ENCODE measurements at regions not wholly inside any gene's neighbourhood (a gene's known extent, or its start where the extent isn't known, plus 50 kb on each side); places are given as distances from the start of the nearest gene placed in this dataset.
"Not testable (repeated sequence)": the region's sequence is repeated elsewhere in the genome, so short reads cannot be mapped to it uniquely, and the experiment has no call there.

- DNase-seq = no peak
Observed at GRCh38 chr14:25699981-25700380, 650.0 kb upstream of the STXBP6 start.

- no peak for DNase-seq
Observed at GRCh38 chr14:25698111-25698510, 648.2 kb upstream of the STXBP6 start.

- DNase-seq = no peak
Observed at GRCh38 chr14:25696176-25696575, 646.2 kb upstream of the STXBP6 start.

- DNase-seq = no peak
Observed at GRCh38 chr14:25685004-25685403, 635.1 kb upstream of the STXBP6 start.

GRCh38 chr14:25680934-25681333, 631.0 kb upstream of the STXBP6 start:
- DNase-seq = no peak

- DNase-seq = not testable (repeated sequence)
Observed at GRCh38 chr14:25680511-25680910, 630.6 kb upstream of the STXBP6 start.

- DNase-seq = no peak
Observed at GRCh38 chr14:25677111-25677510, 627.2 kb upstream of the STXBP6 start.

GRCh38 chr14:25667387-25667786, 617.4 kb upstream of the STXBP6 start:
- DNase-seq = no peak

- DNase-seq = no peak
Observed at GRCh38 chr14:25666877-25667276, 616.9 kb upstream of the STXBP6 start.

- no peak for DNase-seq
Observed at GRCh38 chr14:25658988-25659387, 609.0 kb upstream of the STXBP6 start.

GRCh38 chr14:25630447-25630846, 580.5 kb upstream of the STXBP6 start:
- no peak for DNase-seq

- no peak for DNase-seq
Observed at GRCh38 chr14:25628978-25629377, 579.0 kb upstream of the STXBP6 start.

GRCh38 chr14:25628390-25628789, 578.4 kb upstream of the STXBP6 start:
- no peak for DNase-seq

GRCh38 chr14:25626986-25627385, 577.0 kb upstream of the STXBP6 start:
- DNase-seq = no peak

GRCh38 chr14:25622763-25623162, 572.8 kb upstream of the STXBP6 start:
- DNase-seq = no peak

GRCh38 chr14:25620515-25620914, 570.6 kb upstream of the STXBP6 start:
- DNase-seq = no peak

- no peak for DNase-seq
Observed at GRCh38 chr14:25615174-25615573, 565.2 kb upstream of the STXBP6 start.

GRCh38 chr14:25607192-25607591, 557.2 kb upstream of the STXBP6 start:
- DNase-seq = no peak

- no peak for DNase-seq
Observed at GRCh38 chr14:25602106-25602505, 552.2 kb upstream of the STXBP6 start.

GRCh38 chr14:25588751-25589150, 538.8 kb upstream of the STXBP6 start:
- no peak for DNase-seq

GRCh38 chr14:25574628-25575325, 524.8 kb upstream of the STXBP6 start:
- DNase-seq = no peak

- DNase-seq = no peak
Observed at GRCh38 chr14:25570483-25570882, 520.5 kb upstream of the STXBP6 start.

GRCh38 chr14:25557466-25557865, 507.5 kb upstream of the STXBP6 start:
- no peak for DNase-seq

- DNase-seq = no peak
Observed at GRCh38 chr14:25552826-25553225, 502.9 kb upstream of the STXBP6 start.

- DNase-seq = no peak
Observed at GRCh38 chr14:25551674-25552073, 501.7 kb upstream of the STXBP6 start.

Data from right forelimb (tissue), 1 donor.